Endometrial microvascular endothelial cells (primary cell): ENCODE measurements at regions not wholly inside any gene's neighbourhood (a gene's known extent, or its start where the extent isn't known, plus 50 kb on each side); places are given as distances from the start of the nearest gene placed in this dataset.

Experiments
- in situ Hi-C: cut with HindIII; loops from 2 replicates; pipeline ENCODE4 v1.10.0; 2017; ENCODE audit warnings: low sequenced_read_pairs, low pct_unique_long_range_greater_than_20kb; ENCODE audit errors: inconsistent ontology term

GRCh38 chr17:77371888-77372443, 231.2 kb downstream of the SEC14L1 start:
- in situ Hi-C loops: no loop called here

GRCh38 chr17:77372444-77373298, 231.9 kb downstream of the SEC14L1 start:
- in situ Hi-C loops: no loop called here

GRCh38 chr17:77373299-77374169, 232.8 kb downstream of the SEC14L1 start:
- in situ Hi-C loops: no loop called here

GRCh38 chr17:77374170-77374936, 233.6 kb downstream of the SEC14L1 start:
- in situ Hi-C loops: no loop called here

- in situ Hi-C loops: no loop called here
Measured at GRCh38 chr17:77375108-77375916, 234.5 kb downstream of the SEC14L1 start.

GRCh38 chr17:77375917-77376651, 235.3 kb downstream of the SEC14L1 start:
- in situ Hi-C loops: no loop called here

- in situ Hi-C loops: no loop called here
Measured at GRCh38 chr17:77376795-77377709, 236.3 kb downstream of the SEC14L1 start.

GRCh38 chr17:77377710-77378235, 237.0 kb downstream of the SEC14L1 start:
- in situ Hi-C loops: no loop called here

GRCh38 chr17:77378318-77379064, 237.7 kb downstream of the SEC14L1 start:
- in situ Hi-C loops: no loop called here

GRCh38 chr17:77379065-77379428, 238.3 kb downstream of the SEC14L1 start:
- in situ Hi-C loops: no loop called here

GRCh38 chr17:77379832-77380231, 239.1 kb downstream of the SEC14L1 start:
- in situ Hi-C loops: no loop called here

- in situ Hi-C loops: no loop called here
Measured at GRCh38 chr17:77380395-77381184, 239.8 kb downstream of the SEC14L1 start.

GRCh38 chr17:77381185-77381700, 240.5 kb downstream of the SEC14L1 start:
- in situ Hi-C loops: no loop called here

GRCh38 chr17:77381731-77382130, 241.0 kb downstream of the SEC14L1 start:
- in situ Hi-C loops: no loop called here
